NCI-H524 treated with DMSO at 0.1 percent for 48 hours (cell line): ENCODE measurements at regions not wholly inside any gene's neighbourhood (a gene's known extent, or its start where the extent isn't known, plus 50 kb on each side); places are given as distances from the start of the nearest gene placed in this dataset.

ENCODE experiments used
- DNase-seq: peaks from one replicate; lab custom pipeline; 2025; lab: John Stamatoyannopoulos, UW

GRCh38 chr5:68748101-68748500, 345.7 kb upstream of the SLC30A5 start:
- DNase-seq: no peak

DNA sequence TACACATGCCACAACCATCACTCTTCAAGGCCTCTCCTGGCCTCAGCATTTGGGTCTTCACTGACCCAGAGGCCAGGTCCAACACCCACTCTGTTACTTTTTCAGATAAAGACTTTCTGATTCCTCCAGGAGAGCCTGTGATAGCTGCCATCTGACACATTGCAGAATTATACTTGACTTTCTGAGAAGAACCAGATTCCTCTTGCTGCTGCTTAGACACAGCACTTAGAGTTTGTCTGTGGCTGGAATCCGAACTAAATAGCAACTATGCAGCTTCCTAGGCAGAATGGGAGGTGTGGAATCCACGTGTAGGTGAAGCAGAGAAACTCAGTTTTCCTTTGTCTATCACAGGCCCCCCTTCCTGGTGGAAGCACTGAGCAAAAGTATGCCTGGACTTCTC, 344.7 kb upstream of the SLC30A5 start:
- no peak for DNase-seq

DNA sequence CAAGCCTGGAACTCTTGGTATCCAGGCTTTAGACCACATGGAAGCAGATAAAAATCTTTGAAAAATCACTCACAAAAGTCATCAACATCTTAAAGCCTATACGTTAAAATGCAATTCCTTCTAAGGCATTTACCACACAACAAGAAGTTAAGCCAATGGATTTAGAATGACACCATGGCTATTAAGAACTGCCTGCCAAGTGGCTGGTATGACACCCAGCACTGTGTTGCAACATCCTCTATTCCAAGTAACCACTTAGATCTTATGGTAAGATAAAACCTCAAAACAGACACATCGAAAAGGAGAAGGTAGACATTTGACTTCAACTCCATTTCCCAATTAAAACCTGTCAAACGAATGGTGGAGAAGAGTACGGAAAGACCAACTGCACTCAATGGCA, 344.2 kb upstream of the SLC30A5 start:
- DNase-seq: no peak

DNA sequence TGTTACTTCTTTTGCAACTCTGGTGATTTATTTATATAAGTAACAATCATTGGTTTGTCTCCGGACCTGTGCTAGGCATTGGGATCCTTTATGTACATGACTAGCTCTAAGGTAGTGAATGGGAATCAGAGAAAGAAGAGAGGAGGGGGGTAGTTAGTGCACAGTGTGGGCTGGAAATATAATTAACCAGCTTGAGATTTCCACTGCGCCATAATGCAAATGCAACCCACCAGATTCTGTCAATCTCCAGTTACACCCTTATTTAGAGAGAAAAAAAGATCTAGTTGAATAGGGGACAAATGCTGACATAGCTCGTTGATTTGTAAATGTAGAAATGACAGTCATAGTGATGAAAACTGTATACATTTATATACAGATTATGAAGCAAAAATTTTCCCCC, 342.2 kb upstream of the SLC30A5 start:
- no peak for DNase-seq

- no peak for DNase-seq
Observed at GRCh38 chr5:68754536-68754935, 339.3 kb upstream of the SLC30A5 start.

GRCh38 chr5:68755293-68755692, 338.5 kb upstream of the SLC30A5 start:
- no peak for DNase-seq

GRCh38 chr5:68757006-68757405, 336.8 kb upstream of the SLC30A5 start:
- DNase-seq: no peak

DNA sequence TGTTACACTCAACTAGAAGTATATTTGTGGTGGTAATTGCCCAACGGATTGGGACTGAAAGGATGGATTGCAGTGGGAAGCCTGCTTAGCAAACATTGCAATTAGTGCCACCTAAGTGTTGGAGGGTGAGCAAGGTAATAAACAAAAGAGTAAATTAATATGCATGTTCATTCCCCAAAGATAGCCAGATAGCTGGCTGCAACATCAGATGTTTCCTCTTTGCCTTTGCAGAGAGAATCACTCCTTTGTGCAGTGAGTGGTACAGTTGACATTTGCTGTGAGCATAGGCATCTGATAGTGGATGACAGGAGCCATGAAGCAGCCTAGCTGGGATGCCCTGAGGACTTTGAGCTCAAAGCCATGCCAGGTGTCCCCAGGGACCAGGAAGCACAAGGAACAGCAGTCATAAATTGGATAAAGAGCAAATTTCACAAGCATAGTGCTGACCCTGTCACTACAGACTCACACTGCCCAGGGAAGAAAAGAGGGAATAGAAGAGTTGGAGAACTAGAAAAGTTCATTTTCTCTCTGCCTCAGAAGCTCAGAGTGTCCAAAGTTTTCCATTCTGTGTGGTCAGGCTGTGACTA, 336.1 kb upstream of the SLC30A5 start:
- DNase-seq: no peak

DNA sequence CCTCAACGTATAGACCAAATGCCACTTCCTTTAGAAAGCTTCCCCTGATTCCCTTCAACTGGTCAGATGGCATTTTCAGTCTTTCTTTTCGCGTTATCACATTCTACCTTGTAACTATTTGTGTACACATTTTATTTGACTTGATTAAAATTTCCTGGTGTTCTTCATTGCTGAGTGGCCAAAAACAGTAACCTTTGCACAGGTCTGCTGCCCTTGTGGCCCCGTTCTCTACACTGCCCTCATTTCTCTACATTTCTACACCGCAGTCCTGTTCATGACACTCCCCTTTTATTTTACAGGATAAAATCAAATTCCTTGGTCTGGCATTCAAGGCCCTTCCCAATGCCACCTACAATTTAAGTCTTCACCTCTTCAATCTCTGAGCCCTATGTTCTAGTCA, 334.2 kb upstream of the SLC30A5 start:
- DNase-seq: no peak

GRCh38 chr5:68762201-68762600, 331.6 kb upstream of the SLC30A5 start:
- DNase-seq: no peak

DNA sequence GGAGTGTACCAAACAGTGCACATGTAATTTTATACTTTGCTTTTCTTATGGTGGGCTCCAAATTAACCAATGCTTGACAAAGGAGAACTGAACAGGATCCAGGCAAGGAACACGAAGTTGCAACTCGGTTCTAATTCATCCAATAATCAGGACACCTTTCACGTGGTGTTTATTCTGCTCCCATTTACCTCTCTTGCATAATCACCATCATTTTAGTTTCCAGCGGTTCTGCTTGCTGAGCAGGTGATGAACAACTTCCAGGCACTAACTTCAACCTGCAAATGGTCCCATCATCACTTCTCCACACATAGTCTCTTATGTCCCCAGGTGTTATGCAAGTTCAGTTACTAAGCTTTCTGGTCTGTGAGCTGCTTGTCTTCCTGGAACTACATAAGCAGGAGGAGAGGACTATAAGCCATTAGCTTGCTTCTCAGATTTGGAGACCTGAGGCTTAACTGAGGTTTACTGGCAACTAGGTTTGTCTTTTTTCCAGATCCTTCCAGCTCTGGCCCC, 326.8 kb upstream of the SLC30A5 start:
- no peak for DNase-seq

DNA sequence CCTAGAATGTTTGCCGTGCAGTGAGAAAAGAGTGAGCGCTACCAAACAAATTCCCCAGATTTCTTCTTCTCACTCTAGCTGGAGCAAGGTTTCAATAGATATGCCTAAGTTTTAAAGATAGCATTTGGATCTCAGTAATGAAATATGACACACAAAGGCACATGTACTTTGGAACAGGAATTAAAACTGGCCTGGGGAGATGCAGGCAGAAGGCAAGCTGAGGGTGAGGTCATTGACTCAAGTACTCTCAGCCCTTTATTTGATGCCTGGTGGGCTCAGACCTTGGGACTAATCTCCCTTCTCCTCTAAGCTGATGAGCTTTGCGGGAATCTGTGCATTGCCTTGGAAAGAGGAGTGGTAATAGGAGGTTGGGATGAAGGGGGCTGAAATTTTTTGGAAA, 323.3 kb upstream of the SLC30A5 start:
- peak; percentile 68 for DNase-seq

- DNase-seq: no peak
Observed at GRCh38 chr5:68771221-68771620, 322.6 kb upstream of the SLC30A5 start.

- no peak for DNase-seq
Observed at GRCh38 chr5:68771732-68772131, 322.1 kb upstream of the SLC30A5 start.

DNA sequence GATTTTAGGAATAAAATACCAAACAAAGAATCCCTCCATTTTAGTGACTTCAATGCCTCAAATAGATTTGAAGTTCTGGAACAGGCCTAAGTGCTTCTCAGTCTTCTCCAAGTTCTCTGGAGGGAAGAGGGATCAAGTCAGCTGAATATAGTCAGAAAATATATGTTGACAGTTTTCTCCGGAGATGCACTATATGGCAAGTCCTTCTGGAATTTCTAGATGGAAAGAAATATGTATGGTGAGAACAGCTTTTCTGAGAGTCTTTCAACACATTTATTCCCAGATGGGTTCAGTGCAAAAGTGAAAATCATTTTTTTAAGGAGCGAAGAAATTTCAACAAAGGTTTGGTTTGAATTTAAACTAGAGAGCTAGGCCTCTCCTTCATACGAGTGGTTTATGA, 317.4 kb upstream of the SLC30A5 start:
- no peak for DNase-seq

DNA sequence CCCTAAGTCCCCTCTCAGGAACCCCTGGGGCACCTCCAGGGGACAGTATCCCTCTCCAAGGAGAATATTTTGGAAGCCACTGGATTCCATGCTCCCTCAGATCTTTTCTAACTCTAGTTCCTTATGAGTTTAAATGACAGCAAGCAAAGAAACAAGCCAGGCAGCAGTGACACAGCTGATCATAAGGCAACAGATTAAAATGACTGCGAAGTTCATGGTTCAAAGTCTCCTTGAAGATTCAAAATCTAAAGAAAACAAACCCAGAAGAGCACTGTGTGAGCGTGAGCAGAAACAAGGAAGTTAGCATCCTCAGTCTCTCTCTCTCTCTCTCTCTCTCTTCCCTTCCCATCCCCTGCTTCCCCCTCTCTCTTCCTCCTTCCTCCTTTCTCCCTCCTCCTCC, 316.7 kb upstream of the SLC30A5 start:
- no peak for DNase-seq

DNA sequence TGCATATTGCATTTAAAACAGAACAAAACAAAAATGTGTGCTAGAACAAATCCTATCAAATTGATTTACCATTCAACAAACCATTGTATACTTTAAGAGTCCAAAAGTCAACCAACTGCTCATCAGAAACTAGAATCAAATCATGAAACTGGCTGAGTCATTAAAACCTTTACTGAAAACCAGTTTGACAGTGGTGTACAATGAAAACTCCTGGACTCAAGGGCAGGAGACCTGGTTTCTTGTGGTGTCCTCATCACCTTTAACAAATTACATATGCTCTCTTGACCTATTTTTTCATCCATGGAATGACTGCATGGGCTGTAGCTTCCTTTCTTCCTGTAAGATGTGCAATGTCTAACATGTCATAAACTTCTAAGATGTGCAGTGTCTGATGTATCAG, 315.3 kb upstream of the SLC30A5 start:
- no peak for DNase-seq

GRCh38 chr5:68780299-68780955, 313.4 kb upstream of the SLC30A5 start:
- DNase-seq: no peak

DNA sequence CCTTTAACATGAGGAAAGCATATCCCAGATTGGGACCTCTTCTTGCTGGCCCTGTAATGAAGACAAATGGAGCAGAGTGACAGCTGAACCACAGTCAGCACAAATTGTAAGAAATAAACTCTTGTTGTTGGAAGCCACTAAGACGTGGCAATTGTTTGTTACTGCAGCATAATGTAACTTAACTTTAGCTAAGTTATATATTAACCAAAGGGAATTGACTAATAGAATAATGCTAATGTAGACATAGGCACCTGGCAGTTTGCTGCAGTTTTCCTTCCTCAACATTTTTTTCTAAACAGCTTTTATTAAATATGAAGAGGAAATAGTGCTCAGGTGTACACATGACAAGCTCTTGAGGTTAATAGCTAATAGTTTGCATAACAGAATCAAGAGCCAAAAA, 300.7 kb upstream of the SLC30A5 start:
- no peak for DNase-seq

- no peak for DNase-seq
Observed at GRCh38 chr5:68793993-68794392, 299.8 kb upstream of the SLC30A5 start.

- DNase-seq: no peak
Observed at GRCh38 chr5:68795190-68795589, 298.6 kb upstream of the SLC30A5 start.

- DNase-seq: no peak
Observed at GRCh38 chr5:68798877-68799843, 294.7 kb upstream of the SLC30A5 start.

GRCh38 chr5:68802430-68802829, 291.4 kb upstream of the SLC30A5 start:
- DNase-seq: no peak
